HG02885 (cell line): ENCODE measurements at regions not wholly inside any gene's neighbourhood (a gene's known extent, or its start where the extent isn't known, plus 50 kb on each side); places are given as distances from the start of the nearest gene placed in this dataset.

Source experiments
- ATAC-seq: cut with Tn5 transposase; IDR thresholded peaks from one replicate; pipeline ENCODE4 v1.9.1; 2021; ENCODE audit warnings: mild to moderate bottlenecking; ENCODE audit not compliant: unreplicated experiment, poor library complexity

DNA sequence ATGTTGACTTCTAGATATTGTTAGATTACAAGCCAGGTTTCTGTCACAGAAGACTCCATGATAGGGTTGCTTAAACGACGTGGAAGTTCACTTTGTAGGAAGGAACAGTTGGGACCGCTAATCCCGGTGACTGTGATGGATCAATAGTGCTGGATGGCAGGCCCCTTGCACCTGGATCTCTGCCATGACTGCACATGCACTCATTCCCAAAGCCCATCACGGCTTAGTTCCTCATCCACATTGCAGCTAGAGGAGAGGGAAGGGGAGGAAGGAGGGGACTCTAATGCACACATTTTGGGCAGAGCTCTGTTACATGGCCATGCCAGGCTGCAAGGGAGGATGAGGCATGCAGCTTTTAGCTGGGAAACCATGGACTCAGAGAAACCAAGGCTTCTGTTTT is 773.7 kb upstream of the RAB6C start:
- ATAC-seq: no peak

DNA sequence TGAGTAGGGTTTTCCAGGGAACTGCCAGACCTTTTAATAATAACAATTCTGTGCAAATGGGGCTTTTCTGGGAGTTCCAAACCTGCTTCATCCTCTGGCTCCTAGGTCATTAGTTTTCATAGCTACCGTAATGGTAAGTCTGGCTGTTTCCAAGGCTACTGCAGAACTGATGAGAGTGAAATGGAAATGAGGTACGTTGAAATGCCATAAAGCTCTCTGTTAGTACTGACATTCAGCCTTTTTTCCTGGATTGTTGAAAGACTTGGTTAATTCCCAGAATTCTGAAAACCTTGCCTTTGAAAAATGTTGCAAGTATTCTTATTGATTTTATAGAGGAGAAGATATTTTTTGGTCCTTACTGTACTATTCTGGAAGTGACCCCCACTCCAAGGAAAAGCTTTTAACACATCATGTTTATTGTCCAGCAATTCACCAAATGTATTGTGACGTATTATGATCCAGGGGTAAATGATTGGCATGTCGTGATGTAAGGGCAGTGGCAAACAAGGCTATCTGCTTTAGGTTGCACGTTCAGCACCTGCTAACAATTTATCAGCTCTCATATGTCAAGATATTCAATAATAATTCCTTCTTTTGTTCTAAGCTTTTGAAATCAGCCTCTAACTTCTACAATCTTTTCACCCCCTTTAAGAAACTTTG is 767.0 kb upstream of the RAB6C start:
- no peak for ATAC-seq

DNA sequence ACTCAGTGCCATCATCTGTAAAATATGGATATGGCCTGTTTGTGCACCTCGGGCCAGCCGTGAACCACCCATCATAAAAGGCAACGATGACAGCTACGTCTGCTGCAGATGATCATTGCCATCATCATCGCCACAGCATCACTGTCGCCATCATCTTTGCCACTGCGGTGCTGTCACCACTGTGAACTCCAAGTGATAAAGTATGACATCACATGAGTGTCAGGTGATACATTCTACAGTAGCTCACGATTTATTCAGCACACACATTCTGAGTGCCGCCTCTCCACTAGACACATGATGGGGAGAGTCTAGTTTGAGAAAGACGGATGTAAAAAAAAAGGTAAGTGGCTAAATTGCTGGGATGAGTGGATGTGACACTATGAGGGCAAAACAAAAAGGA is 755.4 kb upstream of the RAB6C start:
- no peak for ATAC-seq

DNA sequence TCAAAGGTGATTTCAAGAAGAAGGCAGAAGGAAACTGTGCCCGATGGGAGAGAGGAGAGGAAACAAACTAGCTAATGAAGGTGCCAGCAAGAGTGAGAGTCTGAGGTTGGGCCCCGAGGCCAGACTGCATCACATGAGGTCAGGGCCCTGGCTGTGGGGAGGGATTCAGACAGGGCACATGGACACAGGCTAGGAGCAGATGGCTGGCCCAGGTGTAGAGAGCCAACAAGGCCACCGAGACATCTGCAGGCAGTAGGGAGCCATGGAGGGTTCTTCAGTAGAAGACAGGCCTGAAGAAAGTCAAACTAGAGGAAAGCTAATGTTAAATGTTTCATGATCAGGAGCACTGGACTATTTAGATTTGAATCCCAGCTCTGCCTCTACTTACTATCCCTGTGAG is 755.0 kb upstream of the RAB6C start:
- no peak for ATAC-seq

DNA sequence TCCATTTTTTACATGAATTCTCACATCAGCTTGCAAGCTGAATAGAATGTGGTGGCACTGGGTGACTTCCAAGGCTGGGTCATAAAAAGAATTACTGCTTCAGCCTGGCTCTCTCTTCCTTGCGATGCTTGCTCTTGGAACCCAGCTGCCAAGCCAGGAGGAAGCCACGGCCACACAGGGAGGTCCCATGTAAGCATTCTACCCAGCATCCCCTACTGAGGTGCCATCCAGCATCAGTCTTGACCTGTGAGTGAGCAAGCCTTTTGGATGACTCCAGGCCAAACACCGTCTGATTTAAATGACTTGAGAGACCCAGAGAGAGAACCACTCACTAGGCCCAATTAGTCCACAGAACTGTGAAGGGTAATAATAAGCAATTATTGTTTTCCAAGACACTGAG is 750.3 kb upstream of the RAB6C start:
- ATAC-seq: no peak

DNA sequence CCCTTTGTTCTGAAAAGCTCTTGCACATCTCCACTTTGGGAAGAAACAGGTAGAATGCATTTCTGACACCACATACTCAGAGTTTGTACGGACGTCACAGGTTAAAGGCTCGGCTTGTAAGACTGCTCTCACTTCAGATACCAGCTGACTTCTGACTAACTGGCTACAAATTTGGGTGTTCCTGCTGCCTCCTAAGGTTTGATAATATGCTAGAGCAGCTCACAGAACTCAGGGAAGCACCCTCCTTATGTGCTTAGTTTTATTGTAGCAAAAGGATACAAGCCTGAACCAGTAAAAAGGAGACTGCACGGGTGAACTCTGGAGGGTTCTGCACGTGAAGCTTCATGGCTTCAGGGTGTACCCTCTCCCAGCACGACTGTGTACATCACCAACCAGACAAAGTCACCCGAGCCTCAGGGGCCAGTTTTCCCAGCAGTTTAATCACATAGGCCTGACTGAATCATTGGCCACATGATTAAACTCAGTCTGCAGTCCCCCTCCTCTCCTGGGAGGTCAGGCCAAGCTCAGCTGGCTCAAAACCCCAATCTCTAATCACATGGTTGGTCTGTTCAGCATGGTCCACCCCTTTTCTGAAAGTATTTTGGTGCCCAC is 749.5 kb upstream of the RAB6C start:
- ATAC-seq: no peak

DNA sequence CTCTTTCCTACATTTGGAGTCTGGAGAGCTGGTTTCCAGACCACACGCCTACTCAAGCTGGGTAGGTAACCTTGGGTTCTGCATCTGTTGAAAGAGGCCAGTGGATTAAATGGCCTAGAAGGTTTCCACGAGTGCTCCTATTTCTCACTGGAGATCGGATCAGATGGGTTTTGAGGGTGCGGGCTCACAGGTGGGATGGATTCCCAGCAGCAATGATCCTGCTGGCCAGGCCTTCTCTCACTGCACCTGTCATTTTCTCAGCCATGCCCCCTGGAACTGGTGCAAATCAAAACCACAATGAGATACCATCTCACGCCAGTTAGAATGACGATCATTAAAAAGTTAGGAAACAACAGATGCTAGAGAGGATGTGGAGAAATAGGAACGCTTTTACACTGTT is 747.5 kb upstream of the RAB6C start:
- ATAC-seq: no peak

DNA sequence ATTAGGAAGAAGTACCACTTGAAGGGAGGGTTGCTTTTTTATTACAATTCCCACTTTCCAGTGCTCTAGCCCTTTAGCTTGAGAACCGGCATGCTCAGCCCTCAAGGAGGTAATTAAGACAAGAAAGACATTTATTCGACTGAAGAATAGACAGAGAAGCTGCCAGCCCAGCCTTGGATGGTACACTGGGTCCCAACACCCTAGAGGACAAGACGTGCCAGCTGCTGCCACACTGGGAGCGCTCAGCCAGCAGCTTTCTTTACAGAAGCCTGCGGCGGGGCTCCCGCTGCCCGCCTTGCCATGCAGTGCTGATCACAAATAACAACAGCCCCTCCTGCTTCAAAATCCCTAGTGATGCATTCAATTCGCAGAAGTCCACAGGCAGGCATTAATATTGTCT is 746.3 kb upstream of the RAB6C start:
- no peak for ATAC-seq

DNA sequence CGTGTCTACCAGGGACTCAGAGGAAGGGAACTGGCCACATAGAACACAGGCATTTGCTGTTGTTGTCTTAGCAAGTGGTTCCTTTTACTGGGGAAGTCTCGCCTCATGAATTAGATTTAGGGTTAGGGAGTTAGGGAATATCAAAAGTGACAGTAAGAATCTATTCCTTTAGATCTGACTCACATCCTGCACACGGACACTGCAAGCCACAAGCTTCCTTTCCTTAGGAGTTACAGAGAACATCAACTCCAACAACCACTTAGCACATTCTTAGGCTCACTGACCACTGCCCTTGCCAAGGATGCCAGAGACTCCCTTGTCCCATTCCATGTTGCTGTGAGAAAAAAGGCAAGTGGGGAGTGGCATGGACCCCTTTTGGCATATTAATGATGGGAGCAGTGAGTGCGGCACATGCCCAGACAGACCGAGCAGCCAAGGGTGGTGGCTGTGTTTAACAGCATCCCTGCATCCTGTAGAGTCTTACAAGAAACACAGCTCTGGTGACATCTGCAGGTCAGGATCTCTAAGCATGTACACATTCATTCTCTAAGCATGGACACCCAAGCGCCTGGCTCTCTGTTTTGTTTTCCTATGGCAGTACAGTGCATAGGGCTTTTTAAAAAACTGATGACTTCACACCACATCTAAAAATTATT is 745.6 kb upstream of the RAB6C start:
- ATAC-seq: no peak

DNA sequence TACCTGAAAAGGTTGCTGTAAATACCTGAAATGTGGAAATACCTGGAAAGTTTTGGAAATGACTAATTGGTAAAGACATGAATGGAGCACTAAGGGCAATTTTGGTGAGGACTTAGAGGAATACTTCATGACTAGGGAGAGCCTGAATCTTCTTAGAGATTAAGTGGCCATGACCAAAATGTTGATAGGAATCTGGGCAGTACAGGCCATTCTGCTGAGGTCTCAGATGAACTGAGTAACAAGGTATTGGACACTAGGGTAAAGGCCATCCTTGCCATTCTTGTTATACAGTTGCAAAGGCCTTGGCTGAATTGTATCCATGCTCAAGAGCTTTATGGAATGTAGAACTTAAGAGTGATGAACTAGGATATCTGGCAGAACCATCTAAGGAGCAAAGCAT is 742.9 kb upstream of the RAB6C start:
- ATAC-seq: no peak

DNA sequence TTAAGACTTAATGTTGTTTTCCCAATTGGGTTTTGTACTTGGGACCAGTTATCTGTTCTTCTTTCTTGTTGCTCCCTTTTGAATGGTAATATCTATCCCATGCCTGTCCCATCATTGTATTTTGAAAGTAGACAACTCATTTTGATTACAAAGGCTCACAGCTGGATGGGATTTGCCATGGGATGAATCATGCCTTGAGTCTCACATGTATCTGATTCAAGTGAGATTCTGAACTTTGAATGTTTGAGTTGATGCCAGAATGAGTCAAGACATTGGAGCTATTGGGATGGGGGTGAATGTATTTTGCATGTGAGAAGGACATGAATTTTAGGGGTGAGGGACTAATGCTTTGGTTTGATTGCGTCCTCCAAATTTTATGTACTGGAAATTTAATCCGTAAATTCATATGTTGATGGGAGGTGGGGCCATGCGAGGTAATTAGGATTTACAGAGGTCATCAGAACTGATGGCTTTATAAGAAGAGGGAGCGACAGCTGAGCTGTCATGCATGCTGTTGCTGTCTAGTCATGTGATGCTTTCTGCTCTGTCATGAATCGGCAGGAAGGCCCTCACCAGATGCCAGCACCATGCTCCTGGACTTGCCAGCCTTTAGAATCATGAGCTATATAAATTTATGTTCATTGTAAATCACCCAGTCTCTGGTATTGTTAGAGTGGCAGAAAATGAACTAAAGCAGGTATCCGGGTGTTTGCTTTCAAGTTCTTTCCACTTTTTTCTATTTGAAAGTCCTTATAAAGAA is 741.3 kb upstream of the RAB6C start:
- ATAC-seq: no peak

DNA sequence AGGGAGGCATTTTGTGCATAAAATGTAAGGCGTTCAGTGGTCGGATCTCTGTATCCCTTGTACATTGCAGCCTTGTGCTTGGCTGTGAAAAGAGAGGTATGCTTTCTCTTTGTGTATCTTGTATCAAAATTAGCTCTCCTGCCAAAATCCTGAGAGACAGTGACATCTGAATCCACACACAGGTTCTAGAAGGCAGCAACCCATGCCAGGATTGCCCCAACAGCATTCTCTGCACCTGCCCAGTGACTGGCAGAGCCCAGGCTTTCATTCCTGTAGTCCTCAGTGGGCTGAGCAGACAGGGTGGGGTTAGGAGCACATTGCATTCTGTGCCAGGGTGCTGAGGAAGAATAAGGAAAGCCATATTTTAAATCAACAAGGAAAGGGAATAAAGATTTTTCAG is 740.3 kb upstream of the RAB6C start:
- ATAC-seq: no peak

DNA sequence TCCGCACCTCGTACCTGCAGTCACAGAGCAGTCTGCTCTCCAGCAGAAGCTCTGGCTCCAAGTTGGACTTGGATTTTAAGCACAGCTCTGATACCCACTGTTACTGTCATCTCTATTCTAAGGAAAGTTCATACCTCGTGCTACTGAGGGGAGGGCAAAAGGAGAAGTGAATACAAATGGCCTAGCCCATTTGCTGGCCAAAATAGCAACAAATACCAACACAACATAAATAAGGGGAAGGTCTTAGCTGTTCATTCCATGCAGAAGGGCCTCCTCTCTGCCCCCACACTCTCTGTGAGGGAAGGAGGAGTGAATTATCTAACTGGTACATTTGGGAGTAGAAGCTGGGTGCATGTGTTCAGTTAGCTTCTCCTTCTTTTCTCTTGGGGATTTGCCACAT is 739.4 kb upstream of the RAB6C start:
- no peak for ATAC-seq

DNA sequence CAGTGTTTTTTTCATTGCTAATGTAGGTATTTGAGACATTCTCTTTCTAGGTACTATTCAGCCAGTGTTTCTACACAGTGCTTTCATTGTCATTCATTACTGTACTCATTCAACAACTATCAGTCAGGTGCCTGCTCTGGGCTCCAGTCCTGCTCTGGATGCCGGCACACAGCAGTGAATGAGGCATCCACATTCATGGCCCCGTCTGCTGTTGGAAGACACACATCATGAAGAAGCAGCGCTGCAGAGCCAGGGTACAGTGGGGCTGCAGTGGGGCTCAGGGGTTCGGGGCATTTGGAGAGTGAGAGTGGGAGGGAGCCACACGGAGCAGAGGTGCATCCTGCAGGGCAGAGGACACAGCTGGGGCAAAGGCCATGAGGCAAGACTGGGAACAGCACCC is 737.2 kb upstream of the RAB6C start:
- no peak for ATAC-seq

DNA sequence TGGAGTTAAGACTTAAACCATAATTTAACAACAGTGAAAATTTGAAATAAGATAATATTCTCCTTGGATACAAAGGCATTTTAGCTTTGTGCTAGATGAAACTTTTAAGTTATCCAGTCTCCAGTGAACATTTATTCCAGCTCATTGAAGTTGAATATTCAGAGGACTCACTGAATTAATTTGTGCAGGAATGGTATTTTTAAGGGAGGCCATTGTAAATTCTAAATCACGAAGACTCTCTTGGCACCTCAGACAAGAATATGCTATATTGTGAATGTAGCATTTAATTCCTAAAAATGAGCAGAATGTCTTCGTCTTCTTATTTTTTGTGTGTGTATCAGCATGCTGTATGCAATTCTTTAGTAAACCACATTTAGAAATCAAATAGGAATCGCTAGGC is 731.7 kb upstream of the RAB6C start:
- no peak for ATAC-seq

DNA sequence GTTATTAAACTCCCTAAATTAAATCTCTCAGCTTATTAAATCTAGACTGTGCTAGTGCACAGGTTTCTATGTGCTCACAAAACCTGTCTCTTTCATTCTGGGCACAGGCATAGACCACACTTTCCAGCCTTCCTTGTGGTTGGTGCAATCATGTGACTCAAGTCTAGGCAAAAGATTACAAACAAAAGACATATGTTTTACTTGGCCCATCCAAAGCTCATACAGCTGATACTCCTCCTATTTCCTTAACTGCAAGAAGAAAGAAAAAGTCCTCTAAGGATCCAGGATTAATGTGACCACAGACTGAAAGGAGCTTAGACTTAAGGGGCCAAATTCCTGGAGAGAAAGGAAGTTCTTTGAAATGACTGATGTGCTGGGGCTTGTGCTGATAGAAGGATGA is 731.3 kb upstream of the RAB6C start:
- no peak for ATAC-seq

DNA sequence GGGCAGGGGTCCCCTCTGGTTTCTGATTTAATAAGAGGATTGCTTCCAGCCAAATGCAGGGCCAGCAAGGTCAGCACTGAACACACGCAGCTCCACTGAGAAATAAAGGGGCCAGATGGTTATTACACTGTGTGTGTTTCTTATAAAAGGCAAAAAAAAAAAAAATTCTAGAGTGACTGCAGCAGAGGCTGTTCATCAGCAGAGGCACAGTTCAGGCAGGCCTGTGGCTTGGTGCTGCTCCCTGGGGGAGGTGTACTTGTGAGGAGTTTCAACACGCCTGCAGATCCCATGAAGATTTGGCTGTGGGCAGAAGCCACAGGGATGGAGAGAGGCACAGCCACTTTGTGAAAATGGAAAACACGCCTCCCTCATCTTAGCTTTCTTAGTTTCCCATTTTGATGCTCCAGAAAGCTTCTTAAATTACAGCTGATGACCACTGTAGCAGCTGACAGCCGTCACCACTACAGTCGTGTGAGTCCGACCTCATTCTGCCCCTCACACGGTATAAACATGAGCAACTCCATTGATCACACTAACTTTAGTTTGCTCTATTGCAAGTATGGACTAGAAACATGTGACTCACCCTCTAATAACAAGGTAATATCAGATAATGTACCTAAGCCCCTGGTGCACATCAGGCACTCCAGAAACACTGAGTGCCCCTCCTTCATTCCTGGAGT is 726.5 kb upstream of the RAB6C start:
- no peak for ATAC-seq

DNA sequence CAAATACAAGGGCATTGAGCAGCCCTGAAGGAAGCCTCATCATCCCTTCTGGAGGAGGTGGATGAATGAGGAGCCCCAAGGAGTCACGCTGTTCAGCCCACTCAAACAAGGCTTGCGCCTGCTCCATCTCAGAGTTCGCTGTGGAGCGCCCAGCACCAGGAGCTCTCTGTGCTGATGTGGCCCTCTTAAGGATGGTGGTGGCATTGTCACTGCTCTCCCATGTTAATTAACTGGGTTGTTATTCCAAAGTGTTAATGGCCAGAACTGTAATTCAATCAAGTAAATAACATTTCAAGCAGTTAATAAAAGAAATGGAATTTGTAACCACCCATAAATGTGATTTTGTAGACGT is 726.0 kb upstream of the RAB6C start:
- no peak for ATAC-seq

DNA sequence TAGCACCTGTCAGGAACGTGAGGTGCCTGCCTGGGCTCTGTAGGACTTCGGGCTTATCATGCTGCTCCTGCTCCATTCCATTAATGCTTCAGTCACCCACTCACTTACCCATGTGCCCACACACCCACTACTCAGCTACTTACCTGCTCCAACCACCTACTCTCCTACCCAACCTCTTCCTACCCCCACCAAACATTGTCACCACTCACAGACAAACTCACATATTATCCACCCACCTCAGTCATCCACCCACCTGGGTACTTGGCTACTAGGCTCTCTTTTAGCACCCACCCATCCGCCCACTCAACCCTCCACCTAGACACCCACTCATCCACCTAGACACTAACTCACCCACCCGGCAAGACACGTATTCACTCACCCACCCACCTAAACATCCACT is 724.7 kb upstream of the RAB6C start:
- ATAC-seq: no peak

DNA sequence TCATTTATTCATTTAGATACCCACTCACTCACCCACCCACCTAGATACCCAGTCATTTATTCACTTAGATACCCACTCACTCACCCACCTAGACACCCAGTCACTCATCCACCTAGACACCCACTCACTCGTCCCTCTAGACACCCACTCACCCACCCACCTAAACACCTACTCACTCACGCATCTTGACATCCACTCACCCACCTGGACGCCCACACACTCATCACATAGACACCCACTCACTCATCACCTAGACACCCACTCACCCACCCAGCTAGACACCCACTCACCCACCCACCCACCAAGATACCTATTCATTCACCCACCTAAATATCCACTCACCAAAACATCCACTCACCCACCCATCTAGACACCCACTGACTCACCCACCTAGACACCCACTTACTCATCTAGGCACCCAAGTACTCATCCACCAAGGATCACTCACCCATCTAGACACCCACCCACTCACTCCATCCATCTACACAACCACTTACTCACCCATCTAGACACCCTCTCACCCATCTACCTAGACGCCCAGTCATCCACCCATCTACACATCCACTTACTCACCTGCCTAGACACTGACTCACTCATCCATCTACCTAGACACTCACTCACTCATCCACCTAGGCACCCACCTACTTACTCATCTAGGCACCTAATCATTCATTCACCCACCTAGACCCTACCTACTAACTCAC is 723.7 kb upstream of the RAB6C start:
- no peak for ATAC-seq
